BE2C (cell line): ENCODE measurements at regions not wholly inside any gene's neighbourhood (a gene's known extent, or its start where the extent isn't known, plus 50 kb on each side); places are given as distances from the start of the nearest gene placed in this dataset.
"Not testable (repeated sequence)": the region's sequence is repeated elsewhere in the genome, so short reads cannot be mapped to it uniquely, and the experiment has no call there.

Experiments used
- DNase-seq: peaks from one replicate; pipeline ENCODE4 v3.0.0-alpha.2; 2020
- H3K27me3 ChIP-seq: fragments of 250-450 bp; sonication (Bioruptor Pico); 2 replicates; pipeline ENCODE4 v1.5.1; 2020; ENCODE audit warnings: mild to moderate bottlenecking
- H3K36me3 ChIP-seq: fragments of 250-450 bp; sonication (Bioruptor Pico); 2 replicates; pipeline ENCODE4 v1.5.1; 2020; ENCODE audit warnings: mild to moderate bottlenecking
- H3K4me1 ChIP-seq: fragments of 250-450 bp; sonication (Bioruptor Pico); 2 replicates; pipeline ENCODE4 v1.5.1; 2020
- H3K4me3 ChIP-seq: 2 replicates; pipeline ENCODE4 v1.5.1; 2011; ENCODE audit warnings: low read depth, low read length
- H3K9me3 ChIP-seq: fragments of 250-450 bp; sonication (Bioruptor Pico); 2 replicates; pipeline ENCODE4 v1.5.1; 2020
- CTCF ChIP-seq: IDR thresholded peaks from 2 replicates; pipeline ENCODE4 v1.5.1; 2012; ENCODE audit warnings: mild to moderate bottlenecking, low read depth, low read length

GRCh38 chr6:16044211-16044643 lies 84.7 kb upstream of the MYLIP start:
- Histone ChIP-seq H3K4me1 (peaks cover 6% of the 10 kb centered on the region), H3K27me3 (no peaks in the 10 kb centered on the region), H3K4me3 (no peak overlapping the region), H3K9me3 (peaks cover 3% of the 10 kb centered on the region; the same call in 1 of the 2 replicates), H3K36me3 (no peaks in the 10 kb centered on the region)
- TF ChIP-seq CTCF = no peak
- DNase-seq = no peak

DNA sequence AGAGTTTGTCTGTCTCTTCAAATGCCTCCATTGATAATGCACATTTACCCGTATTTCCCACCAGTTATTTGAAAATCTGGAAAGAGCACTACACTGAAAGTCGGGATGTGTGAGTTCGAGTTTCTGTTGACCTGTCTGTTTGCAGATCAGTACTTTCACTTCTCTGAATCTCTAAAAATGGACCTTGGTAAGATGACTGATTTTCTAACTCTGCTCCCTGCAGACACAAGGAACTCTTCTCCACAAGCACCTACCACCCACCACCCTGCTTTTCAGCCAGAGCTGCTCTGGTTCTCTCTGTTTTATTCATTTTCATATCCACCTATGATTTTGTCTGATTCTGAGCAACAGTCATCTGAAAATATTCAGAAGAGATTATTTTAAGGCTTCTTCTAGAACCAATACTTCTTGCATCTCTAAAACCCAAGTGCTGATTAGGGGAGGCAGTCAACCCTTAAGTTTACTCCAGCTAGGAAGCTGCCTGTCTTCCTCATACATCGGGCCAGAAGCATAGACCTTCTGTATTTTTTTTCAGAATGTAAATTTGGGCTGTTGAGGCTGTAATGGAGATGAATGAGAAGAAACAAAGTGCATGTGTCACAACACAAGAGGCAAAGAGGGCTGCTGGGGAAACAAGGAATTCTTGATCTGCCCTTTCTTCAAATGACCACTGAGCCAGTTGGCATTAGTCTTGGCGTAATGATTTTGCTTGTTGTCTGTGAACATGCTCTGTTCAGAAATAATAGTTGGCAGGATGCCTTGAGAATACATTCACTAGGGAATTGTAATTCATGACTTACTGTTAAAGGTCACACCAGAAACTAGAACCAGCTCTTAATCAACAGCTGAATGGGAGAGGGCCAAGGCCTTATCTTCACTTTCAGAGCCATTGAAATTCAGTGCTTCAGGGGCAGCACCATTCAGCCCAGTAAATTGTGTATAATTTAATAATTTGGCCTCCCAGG lies 85.4 kb upstream of the MYLIP start:
- no peak for DNase-seq

GRCh38 chr6:16042751-16043150 lies 86.1 kb upstream of the MYLIP start:
- no peak for DNase-seq
- Histone ChIP-seq H3K4me3 (no peak overlapping the region), H3K36me3 (no peaks in the 10 kb centered on the region), H3K9me3 (peaks cover 3% of the 10 kb centered on the region; the same call in 1 of the 2 replicates), H3K4me1 (peaks cover 6% of the 10 kb centered on the region), H3K27me3 (no peaks in the 10 kb centered on the region)
- TF ChIP-seq CTCF = no peak

More for the DNA sequence above, 85.4 kb upstream of the MYLIP start:
- Histone ChIP-seq H3K36me3 (no peaks in the 10 kb centered on the region), H3K9me3 (peaks cover 3% of the 10 kb centered on the region; the same call in 1 of the 2 replicates), H3K27me3 (no peaks in the 10 kb centered on the region), H3K4me3 (no peak overlapping the region), H3K4me1 (peaks cover 6% of the 10 kb centered on the region)
- TF ChIP-seq CTCF = no peak

GRCh38 chr6:16041327-16041726 lies 87.6 kb upstream of the MYLIP start:
- Histone ChIP-seq H3K4me1 (peaks cover 6% of the 10 kb centered on the region), H3K4me3 (no peak overlapping the region), H3K36me3 (no peaks in the 10 kb centered on the region), H3K27me3 (no peaks in the 10 kb centered on the region), H3K9me3 (peaks cover 3% of the 10 kb centered on the region; the same call in 1 of the 2 replicates)
- TF ChIP-seq CTCF = no peak
- no peak for DNase-seq

DNA sequence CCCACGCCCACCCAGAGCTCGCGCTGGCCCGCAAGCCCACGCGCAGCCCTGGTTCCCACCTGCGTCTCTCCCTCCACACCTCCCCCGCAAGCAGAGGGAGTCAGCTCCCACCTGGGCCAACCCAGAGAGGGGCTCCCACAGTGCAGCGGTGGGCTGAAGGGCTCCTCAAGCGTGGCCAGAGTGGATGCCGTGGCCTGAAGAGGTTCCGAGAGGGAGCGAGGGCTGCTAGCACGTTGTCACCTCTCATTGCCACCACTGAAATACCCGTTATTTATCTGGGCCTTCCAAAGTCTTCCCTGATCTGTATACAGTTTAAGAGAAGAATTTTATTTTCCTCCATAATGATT lies 88.3 kb upstream of the MYLIP start:
- DNase-seq = no peak
- Histone ChIP-seq H3K4me3 (no peak overlapping the region), H3K27me3 (no peaks in the 10 kb centered on the region), H3K36me3 (no peaks in the 10 kb centered on the region), H3K4me1 (peaks cover 6% of the 10 kb centered on the region), H3K9me3 (peaks cover 3% of the 10 kb centered on the region; the same call in 1 of the 2 replicates)
- TF ChIP-seq CTCF = no peak

- H3K36me3 ChIP-seq, H3K4me3 ChIP-seq, H3K9me3 ChIP-seq, DNase-seq, H3K27me3 ChIP-seq, H3K4me1 ChIP-seq: not testable (repeated sequence)
Measured at GRCh38 chr6:16039892-16040627, 88.8 kb upstream of the MYLIP start.
